Ectodermal cell (in vitro differentiated cells): ENCODE measurements at regions not wholly inside any gene's neighbourhood (a gene's known extent, or its start where the extent isn't known, plus 50 kb on each side); places are given as distances from the start of the nearest gene placed in this dataset.
"Not testable (repeated sequence)": the region's sequence is repeated elsewhere in the genome, so short reads cannot be mapped to it uniquely, and the experiment has no call there.

Source experiments
- H3K27ac ChIP-seq: 2 replicates; pipeline ENCODE4 v1.7.0; 2013; ENCODE audit warnings: mild to moderate bottlenecking, low read depth, low read length; ENCODE audit not compliant: insufficient read depth, poor library complexity, severe bottlenecking
- H3K27me3 ChIP-seq: 2 replicates; pipeline ENCODE4 v1.7.0; 2013; ENCODE audit warnings: mild to moderate bottlenecking, low read length; ENCODE audit not compliant: insufficient read depth, control insufficient read depth, poor library complexity, severe bottlenecking
- H3K36me3 ChIP-seq: one replicate; pipeline ENCODE4 v1.7.0; 2013; ENCODE audit warnings: low read length; ENCODE audit not compliant: control insufficient read depth, insufficient read depth
- H3K4me1 ChIP-seq: one replicate; pipeline ENCODE4 v1.7.0; 2013; ENCODE audit warnings: low read length; ENCODE audit not compliant: control insufficient read depth, insufficient read depth
- H3K4me3 ChIP-seq: 2 replicates; pipeline ENCODE4 v1.7.0; 2013; ENCODE audit warnings: low read depth, low read length, control low read depth; ENCODE audit not compliant: insufficient read depth
- H3K9me3 ChIP-seq: 2 replicates; pipeline ENCODE4 v1.7.0; 2013; ENCODE audit warnings: mild to moderate bottlenecking, low read length, moderate library complexity; ENCODE audit not compliant: control insufficient read depth
- WGBS, 2 experiments: methylation state at CpG; one replicate each; pipeline ENCODE4 v1.1.7; 2013; ENCODE audit warnings: missing lambda C conversion rate in 2 of 2; 5-methylcytosine and 5-hydroxymethylcytosine counted together

DNA sequence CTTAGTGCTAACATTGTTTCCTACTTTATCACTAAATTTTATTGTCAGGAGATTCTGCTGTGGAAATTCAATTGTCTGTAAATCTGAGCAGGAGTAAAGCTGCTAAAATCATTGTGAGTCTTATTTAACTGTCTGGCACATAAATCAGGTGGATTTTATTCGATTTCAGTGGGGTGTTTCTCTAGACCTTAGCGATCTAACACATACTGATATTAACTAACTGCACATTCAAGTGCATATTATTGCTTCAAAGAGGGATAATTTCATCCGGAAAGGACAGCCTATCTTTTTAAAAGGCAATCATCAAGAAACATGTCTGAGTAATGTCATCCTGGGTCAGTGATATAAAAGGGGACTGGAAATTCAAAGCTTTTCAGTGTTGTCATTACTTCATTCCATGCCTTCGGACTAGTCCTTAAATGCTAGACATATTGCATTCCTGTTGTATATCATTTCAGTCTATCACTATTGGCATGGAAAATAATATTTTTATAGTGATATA lies 388.7 kb downstream of the PCDH10 start:
- WGBS, 2 experiments: 94 to 100% methylated on average over 3 to 4 of the region's 4 CpGs
- no peak overlapping the region for H3K27ac ChIP-seq
- H3K27me3 ChIP-seq: no peaks in the 10 kb centered on the region
- no peaks in the 10 kb centered on the region for H3K4me1 ChIP-seq
- H3K36me3 ChIP-seq: no peaks in the 10 kb centered on the region
- no peaks in the 10 kb centered on the region for H3K9me3 ChIP-seq
- no peak overlapping the region for H3K4me3 ChIP-seq

DNA sequence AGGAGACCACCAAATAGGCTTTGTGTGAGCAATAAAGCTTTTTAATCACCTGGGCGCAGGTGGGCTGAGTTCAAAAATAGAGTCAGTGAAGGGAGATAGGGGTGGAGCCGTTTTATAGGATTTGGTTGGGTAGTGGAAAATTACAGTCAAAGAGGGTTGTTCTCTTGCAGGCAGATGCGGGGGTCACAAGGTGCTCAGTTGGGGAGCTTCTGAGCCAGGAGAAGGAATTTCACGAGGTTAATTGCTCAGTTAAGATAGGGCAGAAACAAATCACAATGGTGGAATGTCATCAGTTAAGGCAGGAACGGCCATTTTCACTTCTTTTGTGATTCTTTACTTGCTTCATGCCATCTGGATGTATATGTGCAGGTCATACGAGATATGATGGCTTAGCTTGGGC lies 385.1 kb downstream of the PCDH10 start:
- not testable (repeated sequence) for H3K27ac ChIP-seq, H3K27me3 ChIP-seq, H3K36me3 ChIP-seq, H3K4me1 ChIP-seq, H3K9me3 ChIP-seq, H3K4me3 ChIP-seq
- 93 to 94% methylated on average over 6 of the region's 6 CpGs for whole genome bisulfite sequencing, 2 experiments

DNA sequence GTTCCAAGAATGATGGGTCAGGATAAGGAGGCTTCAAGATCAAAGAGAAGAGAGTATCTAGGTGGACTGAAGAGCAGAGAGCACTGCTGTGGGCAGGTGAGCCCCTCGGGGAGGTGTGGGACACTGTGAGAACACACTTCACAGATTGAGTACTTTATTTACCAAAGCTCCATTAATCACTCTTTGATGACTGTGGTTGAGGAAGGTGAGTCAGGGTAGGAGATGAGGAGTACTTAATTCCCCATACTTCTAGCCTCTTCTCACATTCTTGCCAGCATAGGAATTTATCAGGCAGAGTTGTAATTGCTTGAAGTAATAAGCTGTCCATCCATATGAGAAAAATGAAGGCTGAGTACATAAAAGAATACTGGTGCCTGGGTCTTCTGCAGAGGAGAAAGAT lies 375.3 kb downstream of the PCDH10 start:
- H3K4me1 ChIP-seq: no peaks in the 10 kb centered on the region
- no peak overlapping the region for H3K27ac ChIP-seq
- H3K9me3 ChIP-seq: no peaks in the 10 kb centered on the region
- 87% methylated on average over 1 of the region's 1 CpG; no CpG with 5 or more reads in 1 of the 2 experiments for WGBS, 2 experiments
- H3K36me3 ChIP-seq: no peaks in the 10 kb centered on the region
- no peaks in the 10 kb centered on the region for H3K27me3 ChIP-seq
- no peak overlapping the region for H3K4me3 ChIP-seq

DNA sequence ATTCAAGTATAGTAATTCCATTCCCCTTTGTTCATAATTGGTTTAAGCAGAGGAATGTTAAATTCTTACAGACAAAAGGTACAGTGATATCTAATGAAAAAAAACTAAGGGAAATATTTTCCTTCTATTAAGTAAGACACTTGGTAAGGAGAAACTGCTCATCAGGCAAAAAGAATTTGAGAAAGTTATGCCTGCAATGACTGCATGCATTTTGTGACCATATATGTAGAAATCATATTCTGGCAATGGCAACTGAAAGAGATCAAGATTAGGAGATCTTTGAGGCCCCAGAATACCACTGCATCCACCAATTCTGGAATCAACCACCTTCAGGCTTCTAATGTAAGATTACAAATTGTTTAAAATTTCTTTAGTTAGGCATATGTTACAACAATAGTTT lies 364.8 kb downstream of the PCDH10 start:
- H3K4me3 ChIP-seq: no peak overlapping the region
- no peaks in the 10 kb centered on the region for H3K27me3 ChIP-seq
- H3K9me3 ChIP-seq: no peaks in the 10 kb centered on the region
- no peaks in the 10 kb centered on the region for H3K36me3 ChIP-seq
- no peaks in the 10 kb centered on the region for H3K4me1 ChIP-seq
- no peak overlapping the region for H3K27ac ChIP-seq

DNA sequence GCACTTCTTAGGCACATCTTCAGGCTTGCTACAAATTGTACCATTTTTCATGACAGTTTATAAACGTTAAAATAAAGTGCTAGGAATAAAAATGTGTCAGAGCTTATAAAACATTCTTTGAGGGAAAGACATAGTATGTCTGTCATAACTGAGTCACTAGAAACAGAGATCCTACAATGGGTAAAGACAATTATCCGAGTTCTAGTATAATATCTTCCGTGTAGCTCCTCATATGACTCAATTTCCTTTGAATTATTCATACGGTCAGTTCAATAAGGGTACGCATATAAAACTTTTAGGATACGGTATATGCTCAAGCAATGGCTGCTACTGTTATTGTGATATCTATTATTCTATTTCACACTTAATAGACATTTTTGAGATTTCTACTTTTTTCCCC lies 349.1 kb downstream of the PCDH10 start:
- Histone ChIP-seq H3K9me3 (no peaks in the 10 kb centered on the region), H3K27me3 (no peaks in the 10 kb centered on the region), H3K27ac (no peak overlapping the region), H3K4me3 (no peak overlapping the region), H3K36me3 (no peaks in the 10 kb centered on the region), H3K4me1 (no peaks in the 10 kb centered on the region)
- WGBS, 2 experiments: 87 to 97% methylated on average over 5 to 6 of the region's 6 CpGs

DNA sequence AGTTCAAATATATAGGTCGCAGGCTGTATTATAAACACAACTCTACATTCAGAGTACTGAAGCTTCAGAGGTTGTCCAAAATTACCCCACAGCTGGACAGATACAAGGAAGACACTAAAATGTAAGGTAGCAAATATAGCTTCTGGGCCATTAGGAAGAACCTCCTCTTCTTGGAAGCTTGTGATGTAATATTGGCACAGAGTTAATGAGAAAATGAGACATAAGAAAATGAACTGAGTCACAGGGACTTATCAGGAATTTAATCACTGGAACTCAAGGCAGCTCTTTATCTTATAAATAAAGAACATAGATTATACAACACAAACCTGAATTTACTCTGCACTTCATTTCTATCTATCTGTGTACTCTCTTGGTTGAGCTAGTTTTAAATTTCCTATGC lies 344.7 kb downstream of the PCDH10 start:
- no peaks in the 10 kb centered on the region for H3K4me1 ChIP-seq

DNA sequence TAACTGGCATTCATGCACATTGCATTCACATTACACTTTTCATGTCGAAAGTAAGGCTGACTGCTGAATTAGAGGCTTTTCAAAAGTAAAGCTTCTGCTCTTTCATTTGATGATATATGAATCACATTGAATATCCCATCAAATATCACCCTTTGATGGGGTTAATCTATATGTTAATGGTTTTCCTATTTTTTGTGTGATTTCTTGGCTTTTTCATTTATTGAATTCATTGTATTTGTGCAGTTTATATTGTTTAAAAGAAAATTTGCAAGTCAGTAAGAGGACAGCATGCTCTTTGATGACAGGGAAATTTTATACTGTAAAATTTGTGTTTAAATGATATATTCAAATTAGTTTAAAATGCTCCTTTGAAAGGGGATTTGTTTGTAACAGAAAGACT lies 344.1 kb downstream of the PCDH10 start:
- Histone ChIP-seq H3K36me3 (no peaks in the 10 kb centered on the region), H3K27me3 (no peaks in the 10 kb centered on the region), H3K4me3 (no peak overlapping the region), H3K9me3 (no peaks in the 10 kb centered on the region), H3K27ac (no peak overlapping the region), H3K4me1 (no peaks in the 10 kb centered on the region)
- WGBS, 2 experiments: 90 to 100% methylated on average over 1 of the region's 1 CpG

More for the DNA sequence above, 344.7 kb downstream of the PCDH10 start:
- H3K4me3 ChIP-seq: no peak overlapping the region
- no peak overlapping the region for H3K27ac ChIP-seq
- no peaks in the 10 kb centered on the region for H3K9me3 ChIP-seq
- no peaks in the 10 kb centered on the region for H3K27me3 ChIP-seq
- 89% methylated on average over 1 of the region's 1 CpG; no CpG with 5 or more reads in 1 of the 2 experiments for WGBS, 2 experiments
- H3K36me3 ChIP-seq: no peaks in the 10 kb centered on the region

DNA sequence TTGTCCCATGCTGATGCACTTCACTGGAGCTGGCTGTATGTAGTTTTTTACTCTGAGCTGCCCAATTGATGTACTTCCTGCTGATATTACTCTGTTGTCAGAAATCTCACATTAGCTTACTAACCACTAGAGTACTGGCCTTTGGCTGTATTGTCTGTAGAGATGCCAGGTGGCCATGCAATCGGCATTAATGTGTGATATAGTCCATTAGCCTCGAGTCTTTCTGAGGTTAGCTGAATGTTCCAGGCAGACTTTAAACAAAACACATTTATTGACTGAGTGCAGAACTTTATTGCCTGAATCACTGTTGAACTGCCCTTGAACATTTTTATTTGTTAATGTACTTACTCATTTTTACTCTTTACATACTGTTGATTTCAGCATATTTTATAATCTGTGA lies 335.2 kb downstream of the PCDH10 start:
- Histone ChIP-seq H3K27ac (no peak overlapping the region), H3K36me3 (no peaks in the 10 kb centered on the region), H3K27me3 (no peaks in the 10 kb centered on the region), H3K4me1 (no peaks in the 10 kb centered on the region), H3K4me3 (no peak overlapping the region), H3K9me3 (no peaks in the 10 kb centered on the region)
- 91 to 100% methylated on average over 2 of the region's 2 CpGs for WGBS, 2 experiments

DNA sequence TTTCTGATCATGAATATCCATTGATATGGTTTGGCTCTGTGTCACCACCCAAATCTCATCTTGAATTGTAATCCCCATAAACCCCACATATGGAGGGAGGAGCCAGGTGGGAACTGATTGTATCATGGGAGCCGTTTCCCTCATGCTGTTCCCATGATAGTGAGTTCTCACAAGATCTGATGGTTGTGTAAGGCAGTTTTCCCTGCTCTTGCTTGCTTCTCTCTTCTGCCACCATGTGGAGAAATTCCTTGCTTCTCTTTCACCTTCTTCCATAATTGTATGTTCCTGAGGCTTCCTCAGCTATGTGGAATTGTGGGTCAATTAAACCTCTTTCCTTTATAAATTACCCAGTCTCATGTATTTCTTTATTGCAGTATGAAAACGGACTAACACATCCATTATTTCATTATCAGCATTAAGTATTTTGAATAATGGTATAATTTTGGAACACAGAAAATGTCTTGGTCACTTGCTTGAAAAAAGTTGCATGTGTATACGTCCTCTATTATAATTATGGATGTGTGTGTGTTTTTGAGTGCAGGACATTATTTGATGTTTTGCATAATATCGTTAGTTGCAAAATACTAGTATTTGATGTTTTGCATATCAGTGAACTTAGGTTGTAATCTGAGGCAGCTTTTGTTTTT lies 334.6 kb downstream of the PCDH10 start:
- no peak overlapping the region for H3K27ac ChIP-seq
- 89 to 90% methylated on average over 3 of the region's 4 CpGs for WGBS, 2 experiments
- H3K36me3 ChIP-seq: no peaks in the 10 kb centered on the region
- no peaks in the 10 kb centered on the region for H3K4me1 ChIP-seq
- no peaks in the 10 kb centered on the region for H3K27me3 ChIP-seq
- H3K4me3 ChIP-seq: no peak overlapping the region
- H3K9me3 ChIP-seq: no peaks in the 10 kb centered on the region

DNA sequence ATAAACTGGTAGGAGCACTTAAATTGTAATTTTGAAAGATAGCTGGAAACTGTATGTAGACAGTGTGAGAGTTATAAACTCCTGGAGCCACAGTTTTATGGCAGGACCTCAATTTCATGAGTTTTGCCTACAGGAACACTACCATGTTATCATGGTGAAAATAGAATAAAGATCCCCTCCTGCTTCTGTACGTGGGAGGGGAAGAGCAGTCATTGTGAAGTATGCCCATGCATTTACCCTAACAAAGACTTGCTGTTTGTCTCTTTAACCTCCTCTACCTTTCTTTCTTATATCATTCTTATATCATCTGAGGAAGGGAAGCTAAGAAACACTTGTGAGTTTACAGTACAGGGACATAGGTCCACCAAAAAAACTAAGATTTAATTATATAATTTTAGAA lies 327.0 kb downstream of the PCDH10 start:
- H3K27ac ChIP-seq: no peak overlapping the region
- WGBS, 2 experiments: 7 to 17% methylated on average over 1 of the region's 1 CpG
- H3K36me3 ChIP-seq: no peaks in the 10 kb centered on the region
- H3K4me1 ChIP-seq: no peaks in the 10 kb centered on the region
- H3K9me3 ChIP-seq: no peaks in the 10 kb centered on the region
- no peak overlapping the region for H3K4me3 ChIP-seq
- H3K27me3 ChIP-seq: no peaks in the 10 kb centered on the region

DNA sequence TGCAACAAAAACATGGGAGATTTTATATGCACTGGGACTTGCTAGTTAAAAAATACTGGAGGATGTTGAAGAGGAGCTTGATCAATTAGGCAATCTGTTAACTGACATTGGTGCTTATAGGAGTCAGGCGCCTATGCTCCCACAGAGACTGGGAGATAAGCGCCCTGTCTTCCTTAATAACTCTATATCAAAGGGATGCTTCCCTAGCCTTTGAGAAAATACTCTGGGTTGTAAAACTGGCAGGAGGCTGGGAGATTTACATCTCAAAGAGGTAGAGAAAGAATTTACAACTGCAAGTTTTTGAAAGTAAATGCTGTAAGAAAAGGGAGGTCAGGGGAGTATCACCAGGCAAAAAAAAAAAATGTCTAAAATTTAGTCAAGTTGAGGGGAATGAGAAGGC lies 325.4 kb downstream of the PCDH10 start:
- H3K4me1 ChIP-seq: no peaks in the 10 kb centered on the region
- no peak overlapping the region for H3K27ac ChIP-seq
- no peaks in the 10 kb centered on the region for H3K36me3 ChIP-seq
- no peak overlapping the region for H3K4me3 ChIP-seq
- H3K9me3 ChIP-seq: no peaks in the 10 kb centered on the region
- WGBS, 2 experiments: 23 to 38% methylated on average over 1 to 2 of the region's 2 CpGs
- H3K27me3 ChIP-seq: no peaks in the 10 kb centered on the region
